ENCODE measurements at regions not wholly inside any gene's neighbourhood (a gene's known extent, or its start where the extent isn't known, plus 50 kb on each side); places are given as distances from the start of the nearest gene placed in this dataset.

GRCh38 chr10:130430852-130431704, 294.9 kb downstream of the GLRX3 start:
- no peaks in the 10 kb centered on the region for H3K36me3 ChIP-seq (ENCODE audit: control insufficient read depth, insufficient read depth, low read length)
- H3K18ac ChIP-seq (ENCODE audit: low read length), result no peak overlapping the region
- no peak overlapping the region for H4K8ac ChIP-seq (ENCODE audit: low read depth, low read length)
- H3K4me1 ChIP-seq (ENCODE audit: control insufficient read depth, low read depth, low read length), result no peaks in the 10 kb centered on the region
- H3K4ac ChIP-seq (ENCODE audit: low read depth, low read length), result no peak overlapping the region
- H3K4me3 ChIP-seq (ENCODE audit: low read length), result no peak overlapping the region
- H2BK120ac ChIP-seq (ENCODE audit: low read depth, low read length), result no peak overlapping the region
- no peak overlapping the region for H3K56ac ChIP-seq (ENCODE audit: low read length)
- no peak overlapping the region for H4K5ac ChIP-seq (ENCODE audit: low read length)
- no peak overlapping the region for H2BK15ac ChIP-seq (replicated peaks; ENCODE audit: low read depth)
- no peak overlapping the region for H3K27ac ChIP-seq (ENCODE audit: low read depth, low read length)
- no peaks in the 10 kb centered on the region for H3K27me3 ChIP-seq (ENCODE audit: insufficient read depth, low read length, poor library complexity)
- H2AK5ac ChIP-seq (ENCODE audit: low read length), result no peak overlapping the region
- H3K4me2 ChIP-seq (ENCODE audit: low read length), result no peak overlapping the region
- H3K23ac ChIP-seq (ENCODE audit: low read length), result no peak overlapping the region
- H2BK5ac ChIP-seq (ENCODE audit: low read length), result no peak overlapping the region
- no peak overlapping the region for H3K9ac ChIP-seq (ENCODE audit: low read length)
- H3K79me1 ChIP-seq (ENCODE audit: low read length), result no peaks in the 10 kb centered on the region
- no CpG with 5 or more reads among the region's 15 CpGs for WGBS (ENCODE audit: extremely low coverage, insufficient coverage, low lambda C conversion rate)
- no peaks in the 10 kb centered on the region for H3K79me2 ChIP-seq (ENCODE audit: control insufficient read depth, insufficient read depth, low read length)
- no peak for DNase-seq

GRCh38 chr10:130432271-130432670, 296.1 kb downstream of the GLRX3 start:
- no peaks in the 10 kb centered on the region for H3K4me1 ChIP-seq (ENCODE audit: control insufficient read depth, low read depth, low read length)
- H3K79me2 ChIP-seq (ENCODE audit: control insufficient read depth, insufficient read depth, low read length), result no peaks in the 10 kb centered on the region
- H3K56ac ChIP-seq (ENCODE audit: low read length), result no peak overlapping the region
- no peak overlapping the region for H2BK5ac ChIP-seq (ENCODE audit: low read length)
- DNase-seq, result no peak
- H3K4me3 ChIP-seq (ENCODE audit: low read length), result no peak overlapping the region
- no peaks in the 10 kb centered on the region for H3K27me3 ChIP-seq (ENCODE audit: insufficient read depth, low read length, poor library complexity)
- no peak overlapping the region for H4K8ac ChIP-seq (ENCODE audit: low read depth, low read length)
- H2AK5ac ChIP-seq (ENCODE audit: low read length), result no peak overlapping the region
- H3K4me2 ChIP-seq (ENCODE audit: low read length), result no peak overlapping the region
- no peaks in the 10 kb centered on the region for H3K79me1 ChIP-seq (ENCODE audit: low read length)
- H2BK120ac ChIP-seq (ENCODE audit: low read depth, low read length), result no peak overlapping the region
- H3K27ac ChIP-seq (ENCODE audit: low read depth, low read length), result no peak overlapping the region
- H3K23ac ChIP-seq (ENCODE audit: low read length), result no peak overlapping the region
- no peak overlapping the region for H3K18ac ChIP-seq (ENCODE audit: low read length)
- no peaks in the 10 kb centered on the region for H3K36me3 ChIP-seq (ENCODE audit: control insufficient read depth, insufficient read depth, low read length)
- no peak overlapping the region for H2BK15ac ChIP-seq (replicated peaks; ENCODE audit: low read depth)
- no peak overlapping the region for H4K5ac ChIP-seq (ENCODE audit: low read length)
- WGBS (ENCODE audit: extremely low coverage, insufficient coverage, low lambda C conversion rate), result no CpG with 5 or more reads among the region's 7 CpGs
- H3K9ac ChIP-seq (ENCODE audit: low read length), result no peak overlapping the region
- no peak overlapping the region for H3K4ac ChIP-seq (ENCODE audit: low read depth, low read length)

GRCh38 chr10:130432850-130433249, 296.7 kb downstream of the GLRX3 start:
- H2BK5ac ChIP-seq (ENCODE audit: low read length), result no peak overlapping the region
- H3K23ac ChIP-seq (ENCODE audit: low read length), result no peak overlapping the region
- no peak overlapping the region for H3K4me3 ChIP-seq (ENCODE audit: low read length)
- no peak overlapping the region for H3K27ac ChIP-seq (ENCODE audit: low read depth, low read length)
- H2BK120ac ChIP-seq (ENCODE audit: low read depth, low read length), result no peak overlapping the region
- H3K4me2 ChIP-seq (ENCODE audit: low read length), result no peak overlapping the region
- H3K27me3 ChIP-seq (ENCODE audit: insufficient read depth, low read length, poor library complexity), result no peaks in the 10 kb centered on the region
- H2AK5ac ChIP-seq (ENCODE audit: low read length), result no peak overlapping the region
- H3K18ac ChIP-seq (ENCODE audit: low read length), result no peak overlapping the region
- WGBS (ENCODE audit: extremely low coverage, insufficient coverage, low lambda C conversion rate), result no CpG with 5 or more reads among the region's 9 CpGs
- H3K79me2 ChIP-seq (ENCODE audit: control insufficient read depth, insufficient read depth, low read length), result no peaks in the 10 kb centered on the region
- H3K56ac ChIP-seq (ENCODE audit: low read length), result no peak overlapping the region
- H3K4ac ChIP-seq (ENCODE audit: low read depth, low read length), result no peak overlapping the region
- H3K79me1 ChIP-seq (ENCODE audit: low read length), result no peaks in the 10 kb centered on the region
- DNase-seq, result no peak
- H3K9ac ChIP-seq (ENCODE audit: low read length), result no peak overlapping the region
- no peak overlapping the region for H2BK15ac ChIP-seq (replicated peaks; ENCODE audit: low read depth)
- H4K8ac ChIP-seq (ENCODE audit: low read depth, low read length), result no peak overlapping the region
- H3K4me1 ChIP-seq (ENCODE audit: control insufficient read depth, low read depth, low read length), result no peaks in the 10 kb centered on the region
- H4K5ac ChIP-seq (ENCODE audit: low read length), result no peak overlapping the region
- no peaks in the 10 kb centered on the region for H3K36me3 ChIP-seq (ENCODE audit: control insufficient read depth, insufficient read depth, low read length)

GRCh38 chr10:130434446-130435385, 298.5 kb downstream of the GLRX3 start:
- Histone ChIP-seq H3K56ac (ENCODE audit: low read length) (no peak overlapping the region), H4K5ac (ENCODE audit: low read length) (no peak overlapping the region), H2BK15ac (replicated peaks; ENCODE audit: low read depth) (no peak overlapping the region), H2BK120ac (ENCODE audit: low read depth, low read length) (no peak overlapping the region), H3K27ac (ENCODE audit: low read depth, low read length) (no peak overlapping the region), H2BK5ac (ENCODE audit: low read length) (no peak overlapping the region), H3K4me1 (ENCODE audit: control insufficient read depth, low read depth, low read length) (no peaks in the 10 kb centered on the region), H3K9ac (ENCODE audit: low read length) (no peak overlapping the region), H3K4me2 (ENCODE audit: low read length) (no peak overlapping the region), H3K4me3 (ENCODE audit: low read length) (no peak overlapping the region), H3K36me3 (ENCODE audit: control insufficient read depth, insufficient read depth, low read length) (no peaks in the 10 kb centered on the region), H2AK5ac (ENCODE audit: low read length) (no peak overlapping the region), H3K27me3 (ENCODE audit: insufficient read depth, low read length, poor library complexity) (no peaks in the 10 kb centered on the region), H3K4ac (ENCODE audit: low read depth, low read length) (no peak overlapping the region), H3K23ac (ENCODE audit: low read length) (no peak overlapping the region), H4K8ac (ENCODE audit: low read depth, low read length) (no peak overlapping the region), H3K79me2 (ENCODE audit: control insufficient read depth, insufficient read depth, low read length) (no peaks in the 10 kb centered on the region), H3K79me1 (ENCODE audit: low read length) (no peaks in the 10 kb centered on the region), H3K18ac (ENCODE audit: low read length) (no peak overlapping the region)
- DNase-seq, result no peak
- no CpG with 5 or more reads among the region's 14 CpGs for WGBS (ENCODE audit: extremely low coverage, insufficient coverage, low lambda C conversion rate)

GRCh38 chr10:130435961-130436360, 299.8 kb downstream of the GLRX3 start:
- no peaks in the 10 kb centered on the region for H3K27me3 ChIP-seq (ENCODE audit: insufficient read depth, low read length, poor library complexity)
- WGBS (ENCODE audit: extremely low coverage, insufficient coverage, low lambda C conversion rate), result no CpG with 5 or more reads among the region's 3 CpGs
- no peak overlapping the region for H3K4me3 ChIP-seq (ENCODE audit: low read length)
- H2BK120ac ChIP-seq (ENCODE audit: low read depth, low read length), result no peak overlapping the region
- H2BK5ac ChIP-seq (ENCODE audit: low read length), result no peak overlapping the region
- no peaks in the 10 kb centered on the region for H3K79me2 ChIP-seq (ENCODE audit: control insufficient read depth, insufficient read depth, low read length)
- H3K56ac ChIP-seq (ENCODE audit: low read length), result no peak overlapping the region
- no peak overlapping the region for H2BK15ac ChIP-seq (replicated peaks; ENCODE audit: low read depth)
- no peaks in the 10 kb centered on the region for H3K36me3 ChIP-seq (ENCODE audit: control insufficient read depth, insufficient read depth, low read length)
- no peak overlapping the region for H3K18ac ChIP-seq (ENCODE audit: low read length)
- DNase-seq, result no peak
- H3K4me2 ChIP-seq (ENCODE audit: low read length), result no peak overlapping the region
- no peaks in the 10 kb centered on the region for H3K79me1 ChIP-seq (ENCODE audit: low read length)
- no peaks in the 10 kb centered on the region for H3K4me1 ChIP-seq (ENCODE audit: control insufficient read depth, low read depth, low read length)
- no peak overlapping the region for H2AK5ac ChIP-seq (ENCODE audit: low read length)
- no peak overlapping the region for H3K9ac ChIP-seq (ENCODE audit: low read length)
- no peak overlapping the region for H4K8ac ChIP-seq (ENCODE audit: low read depth, low read length)
- no peak overlapping the region for H3K27ac ChIP-seq (ENCODE audit: low read depth, low read length)
- no peak overlapping the region for H3K23ac ChIP-seq (ENCODE audit: low read length)
- no peak overlapping the region for H3K4ac ChIP-seq (ENCODE audit: low read depth, low read length)
- H4K5ac ChIP-seq (ENCODE audit: low read length), result no peak overlapping the region

Data from mesendoderm (in vitro differentiated cells).